GM12878 (cell line): ENCODE measurements at regions not wholly inside any gene's neighbourhood (a gene's known extent, or its start where the extent isn't known, plus 50 kb on each side); places are given as distances from the start of the nearest gene placed in this dataset.

ENCODE experiments used
- ATAC-seq: fragments of 200-7000 bp; cut with Tn5 transposase; 3 replicates; pipeline ENCODE4 v1.9.1; 2020; ENCODE audit warnings: mild to moderate bottlenecking, moderate library complexity
- BruUV-seq: library from RNA; stranded (reverse); fragments of 400-500 nt; replicated peaks from 2 replicates; lab custom pipeline; 2021; lab: Mats Ljungman, UMichigan
- CTCF ChIA-PET: fragments of 300-600 bp; sonication (Branson Sonifier 250); formaldehyde crosslinking; extraction: SDS; loops from one replicate; lab custom pipeline; 2021; ENCODE audit warnings: inconsistent platforms; lab: Yijun Ruan, JAX
- POLR2A ChIA-PET: fragments of 350-600 bp; formaldehyde crosslinking; extraction: SDS; loops from one replicate; lab custom pipeline; 2021; ENCODE audit warnings: inconsistent platforms; lab: Charles Lee
- RAD21 ChIA-PET: fragments of 300-600 bp; sonication (Branson Sonifier 250); formaldehyde crosslinking; loops from one replicate; lab custom pipeline; 2023; ENCODE audit warnings: antibody characterized with exemption; ENCODE audit not compliant: unreplicated experiment; lab: Charles Lee
- SMC1A ChIA-PET: fragments of 300-600 bp; sonication (Branson Sonifier 250); formaldehyde crosslinking; loops from one replicate; lab custom pipeline; 2023; ENCODE audit not compliant: unreplicated experiment, uncharacterized antibody; lab: Charles Lee
- DNase-seq: peaks from one replicate; pipeline ENCODE4 v3.0.0-alpha.2; 2011; ENCODE audit warnings: low read depth, low spot score
- FAIRE-seq: peaks from 3 replicates; lab custom pipeline; 2011; peaks lifted over from hg19 to GRCh38; lab: Jason Lieb, UNC
- H2AFZ ChIP-seq: 2 replicates; pipeline ENCODE4 v1.6.0; 2011; ENCODE audit warnings: low read depth, low read length, control low read depth; ENCODE audit not compliant: control insufficient read depth
- H3K27ac ChIP-seq: 2 replicates; pipeline ENCODE4 v1.5.1; 2011; ENCODE audit warnings: control low read depth; ENCODE audit not compliant: control insufficient read depth, insufficient read depth
- H3K27me3 ChIP-seq, 2 experiments: replicated peaks in 1 of 2; 2 replicates each; pipeline versions ENCODE4 v1.6.0 to v1.6.1; 2011; ENCODE audit warnings: low read length in 1 of 2; ENCODE audit not compliant: control insufficient read depth in 2 of 2, insufficient read depth in 2 of 2
- H3K36me3 ChIP-seq, 2 experiments: 2 replicates each; pipeline ENCODE4 v1.5.1; 2011; ENCODE audit warnings: low read length in 1 of 2; ENCODE audit not compliant: control insufficient read depth in 2 of 2, insufficient read depth in 2 of 2
- H3K4me1 ChIP-seq: 2 replicates; pipeline ENCODE4 v1.6.1; 2011; ENCODE audit warnings: mild to moderate bottlenecking, low read length, moderate library complexity, mixed read lengths; ENCODE audit not compliant: control insufficient read depth, insufficient read depth
- H3K4me2 ChIP-seq: 2 replicates; pipeline ENCODE4 v1.6.0; 2011; ENCODE audit warnings: control low read depth; ENCODE audit not compliant: control insufficient read depth, insufficient read depth
- H3K4me3 ChIP-seq: fragments of 200-600 bp; sonication (generic); 2 replicates; pipeline ENCODE4 v1.5.1; 2016
- H3K79me2 ChIP-seq: 2 replicates; pipeline ENCODE4 v1.6.0; 2011; ENCODE audit warnings: low read length; ENCODE audit not compliant: control insufficient read depth, insufficient read depth
- H3K9ac ChIP-seq: 2 replicates; pipeline ENCODE4 v1.8.0; 2011; ENCODE audit warnings: low read length, control low read depth, mixed read lengths; ENCODE audit not compliant: control insufficient read depth, insufficient read depth
- H3K9me3 ChIP-seq: replicated peaks from 3 replicates; pipeline ENCODE4 v1.5.1; 2011; ENCODE audit warnings: mild to moderate bottlenecking, low read length; ENCODE audit not compliant: control insufficient read depth, insufficient read depth
- H4K20me1 ChIP-seq: 2 replicates; pipeline ENCODE4 v1.6.0; 2011; ENCODE audit not compliant: control insufficient read depth, insufficient read depth
- CHD2 ChIP-seq: IDR thresholded peaks from 2 replicates; pipeline ENCODE4 v1.6.1; 2011; ENCODE audit warnings: low read depth, low read length, improper control_type of control experiment, borderline replicate concordance
- CHD4 ChIP-seq: fragments of 200-600 bp; sonication (generic); IDR thresholded peaks from 2 replicates; pipeline ENCODE4 v1.6.1; 2016; ENCODE audit warnings: mild to moderate bottlenecking
- EED ChIP-seq: sonication (generic); IDR thresholded peaks from 2 replicates; pipeline ENCODE4 v1.6.1; 2016; ENCODE audit warnings: antibody characterized with exemption, low read depth
- EGR1 ChIP-seq, 2 experiments: IDR thresholded peaks; 1 replicate in 1 of 2; 2 replicates in 1 of 2; pipeline ENCODE4 v1.6.1; 2011 to 2012; ENCODE audit warnings: low read depth in 2 of 2, low read length in 2 of 2, borderline replicate concordance in 1 of 2, mild to moderate bottlenecking in 1 of 2, moderate library complexity in 1 of 2
- FOXK2 ChIP-seq: fragments of 450-650 bp; IDR thresholded peaks from 2 replicates; pipeline ENCODE4 v1.6.1; 2017; ENCODE audit warnings: mild to moderate bottlenecking, moderate library complexity
- MEF2A ChIP-seq: IDR thresholded peaks from 2 replicates; pipeline ENCODE4 v1.6.1; 2011; ENCODE audit warnings: low read depth, mild to moderate bottlenecking, low read length, moderate library complexity; ENCODE audit not compliant: insufficient read depth
- RELA ChIP-seq: fragments of 450-650 bp; IDR thresholded peaks from 2 replicates; pipeline ENCODE4 v1.8.0; 2014; ENCODE audit warnings: borderline replicate concordance; ENCODE audit not compliant: partially characterized antibody
- SKIL ChIP-seq: fragments of 450-650 bp; IDR thresholded peaks from 2 replicates; pipeline ENCODE4 v1.6.1; 2017; ENCODE audit warnings: mild to moderate bottlenecking, low read depth, inconsistent platforms; ENCODE audit not compliant: poor library complexity, severe bottlenecking
- SMC3 ChIP-seq: IDR thresholded peaks from 2 replicates; pipeline ENCODE4 v1.6.1; 2011; ENCODE audit warnings: low read length, improper control_type of control experiment, borderline replicate concordance
- STAT1 ChIP-seq: fragments of 450-650 bp; conservative IDR thresholded peaks from 2 replicates; pipeline ENCODE4 v1.6.1; 2014; ENCODE audit warnings: antibody characterized with exemption, mild to moderate bottlenecking
- SUZ12 ChIP-seq: fragments of 200-600 bp; sonication (generic); IDR thresholded peaks from one replicate; pipeline ENCODE4 v1.6.1; 2018; ENCODE audit warnings: antibody characterized with exemption, mild to moderate bottlenecking; ENCODE audit not compliant: unreplicated experiment
- USF2 ChIP-seq: IDR thresholded peaks from 2 replicates; pipeline ENCODE4 v1.6.1; 2011; ENCODE audit warnings: low read depth, low read length, improper control_type of control experiment, borderline replicate concordance
- WGBS: methylation state at CpG from one replicate; pipeline ENCODE4 v1.1.6; 2016; ENCODE audit warnings: low lambda C conversion rate; ENCODE audit not compliant: insufficient replicate concordance, insufficient coverage; ENCODE audit errors: missing lambda C conversion rate; 5-methylcytosine and 5-hydroxymethylcytosine counted together
- in situ Hi-C: fragments of 300-500 bp; cut with MboI; formaldehyde crosslinking; loops from 9 replicates; pipeline ENCODE4 v1.14.3; 2018; ENCODE audit warnings: mixed read lengths
- intact Hi-C: fragments of 100-400 bp; cut with micrococcal nuclease; formaldehyde crosslinking; loops from one replicate; pipeline ENCODE4 v1.14.2; 2022; ENCODE audit not compliant: unreplicated experiment

- ATAC-seq, result no peak
- TF ChIP-seq CHD2, result no peak
- no peak for TF ChIP-seq RELA
- TF ChIP-seq, all 136 proteins: peak for 0
- Histone ChIP-seq H3K9ac (no peak overlapping the region), H3K27me3 (no peaks in the 10 kb centered on the region), H3K9me3 (no peaks in the 10 kb centered on the region), H3K79me2 (no peaks in the 10 kb centered on the region), H3K27ac (no peak overlapping the region), H3K4me1 (no peaks in the 10 kb centered on the region), H3K36me3 (no peaks in the 10 kb centered on the region), H2AFZ (no peak overlapping the region), H4K20me1 (no peaks in the 10 kb centered on the region), H3K4me2 (no peak overlapping the region), H3K4me3 (no peak overlapping the region)
- RAD21 ChIA-PET, result no interaction called here
- SMC1A ChIA-PET, result no interaction called here
- POLR2A ChIA-PET, result no interaction called here
- CTCF ChIA-PET, result no interaction called here
- no peak for DNase-seq
- 19% methylated on average over 4 of the region's 4 CpGs for WGBS
- intact Hi-C loops, result no loop called here
- in situ Hi-C loops, result no loop called here
- no peak for FAIRE-seq
- BruUV-seq, result no TSS peak
Measured at GRCh38 chr15:57777003-57777402, 70.5 kb downstream of the POLR2M start.

GRCh38 chr15:57780471-57780870 lies 74.0 kb downstream of the POLR2M start:
- no TSS peak for BruUV-seq
- no peak for FAIRE-seq
- no peak for TF ChIP-seq SMC3
- no peak for TF ChIP-seq MEF2A
- TF ChIP-seq CHD4, result no peak
- no peak for TF ChIP-seq SUZ12
- TF ChIP-seq EGR1 (IDR thresholded peaks at IDR 0.05; ENCODE audit: borderline replicate concordance in 1 of 2, low read depth in 2 of 2, low read length in 2 of 2), result no peak
- no peak for TF ChIP-seq STAT1
- TF ChIP-seq USF2, result no peak
- TF ChIP-seq FOXK2, result no peak
- TF ChIP-seq SKIL, result no peak
- TF ChIP-seq EED, result no peak

More at GRCh38 chr15:57780471-57780870, 74.0 kb downstream of the POLR2M start:
- ATAC-seq (no peak), DNase-seq (no peak)
- ChIA-PET CTCF (no interaction called here), RAD21 (no interaction called here), POLR2A (no interaction called here), SMC1A (no interaction called here)
- in situ Hi-C loops (no loop called here), intact Hi-C loops (no loop called here)
- H3K79me2 ChIP-seq, result no peaks in the 10 kb centered on the region
- no peaks in the 10 kb centered on the region for H4K20me1 ChIP-seq
- H3K4me2 ChIP-seq, result no peak overlapping the region
- no peak overlapping the region for H3K27ac ChIP-seq
- H3K27me3 ChIP-seq, result no peaks in the 10 kb centered on the region; a peak in 2 of 4 replicates
- H2AFZ ChIP-seq, result no peak overlapping the region
- H3K9ac ChIP-seq, result no peak overlapping the region
- H3K4me3 ChIP-seq, result no peak overlapping the region
- H3K9me3 ChIP-seq, result no peaks in the 10 kb centered on the region
- no peaks in the 10 kb centered on the region for H3K4me1 ChIP-seq
- H3K36me3 ChIP-seq, result no peaks in the 10 kb centered on the region
- 18% methylated on average over 4 of the region's 4 CpGs for WGBS
